ENCODE measurements at regions not wholly inside any gene's neighbourhood (a gene's known extent, or its start where the extent isn't known, plus 50 kb on each side); places are given as distances from the start of the nearest gene placed in this dataset.
"Not testable (repeated sequence)": the region's sequence is repeated elsewhere in the genome, so short reads cannot be mapped to it uniquely, and the experiment has no call there.

GRCh38 chrX:148290041-148290440 lies 210.4 kb upstream of the AFF2 start:
- Histone ChIP-seq H3K27ac (ENCODE audit: low read length) (no peak overlapping the region), H3K4me3 (ENCODE audit: low read length) (no peak overlapping the region), H3K9me3 (ENCODE audit: control insufficient read depth, insufficient read depth, low read length) (no peaks in the 10 kb centered on the region), H3K27me3 (ENCODE audit: control insufficient read depth, insufficient read depth, low read length) (no peaks in the 10 kb centered on the region), H3K36me3 (ENCODE audit: control insufficient read depth, insufficient read depth, low read length) (no peaks in the 10 kb centered on the region), H3K4me1 (ENCODE audit: control insufficient read depth, insufficient read depth, low read length) (no peaks in the 10 kb centered on the region)
- WGBS (ENCODE audit: insufficient coverage, insufficient read length) = no CpG with 5 or more reads among the region's 2 CpGs
- DNase-seq (ENCODE audit: low read depth, low spot score) = no peak

DNA sequence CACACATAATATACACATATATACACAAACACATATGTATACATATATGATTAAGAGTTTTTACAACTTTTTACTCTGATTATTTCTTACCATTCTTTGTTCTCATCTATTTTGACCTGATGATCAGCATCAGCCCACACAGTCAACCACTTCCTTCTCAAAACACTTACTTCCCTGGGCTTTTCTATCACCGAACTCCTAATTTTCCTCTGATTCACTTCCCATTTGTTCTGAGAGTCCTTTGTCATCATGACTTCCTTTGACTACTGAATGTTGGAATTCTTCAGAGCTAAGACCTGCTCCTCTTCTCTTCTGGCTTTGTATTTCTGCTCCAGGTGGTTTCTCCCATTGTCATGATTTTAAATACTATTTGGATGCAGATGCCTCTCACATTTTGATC lies 209.5 kb upstream of the AFF2 start:
- WGBS (ENCODE audit: insufficient coverage, insufficient read length) = no CpG with 5 or more reads among the region's 1 CpG

GRCh38 chrX:148298737-148299136 lies 201.7 kb upstream of the AFF2 start:
- no peaks in the 10 kb centered on the region for H3K4me1 ChIP-seq (ENCODE audit: control insufficient read depth, insufficient read depth, low read length)
- no peak for DNase-seq (ENCODE audit: low read depth, low spot score)
- no peaks in the 10 kb centered on the region for H3K27me3 ChIP-seq (ENCODE audit: control insufficient read depth, insufficient read depth, low read length)
- no peaks in the 10 kb centered on the region for H3K36me3 ChIP-seq (ENCODE audit: control insufficient read depth, insufficient read depth, low read length)
- H3K4me3 ChIP-seq (ENCODE audit: low read length) = no peak overlapping the region
- no CpG with 5 or more reads among the region's 2 CpGs for WGBS (ENCODE audit: insufficient coverage, insufficient read length)
- H3K27ac ChIP-seq (ENCODE audit: low read length) = no peak overlapping the region
- H3K9me3 ChIP-seq (ENCODE audit: control insufficient read depth, insufficient read depth, low read length) = no peaks in the 10 kb centered on the region

More for the DNA sequence above, 209.5 kb upstream of the AFF2 start:
- no peak for DNase-seq (ENCODE audit: low read depth, low spot score)
- H3K36me3 ChIP-seq (ENCODE audit: control insufficient read depth, insufficient read depth, low read length) = no peaks in the 10 kb centered on the region
- H3K4me3 ChIP-seq (ENCODE audit: low read length) = no peak overlapping the region
- no peak overlapping the region for H3K27ac ChIP-seq (ENCODE audit: low read length)
- no peaks in the 10 kb centered on the region for H3K4me1 ChIP-seq (ENCODE audit: control insufficient read depth, insufficient read depth, low read length)
- H3K27me3 ChIP-seq (ENCODE audit: control insufficient read depth, insufficient read depth, low read length) = no peaks in the 10 kb centered on the region
- no peaks in the 10 kb centered on the region for H3K9me3 ChIP-seq (ENCODE audit: control insufficient read depth, insufficient read depth, low read length)

GRCh38 chrX:148305214-148305613 lies 195.2 kb upstream of the AFF2 start:
- not testable (repeated sequence) for H3K4me3 ChIP-seq (ENCODE audit: low read length); H3K27ac ChIP-seq (ENCODE audit: low read length); H3K27me3 ChIP-seq (ENCODE audit: control insufficient read depth, insufficient read depth, low read length); H3K4me1 ChIP-seq (ENCODE audit: control insufficient read depth, insufficient read depth, low read length); H3K36me3 ChIP-seq (ENCODE audit: control insufficient read depth, insufficient read depth, low read length); DNase-seq (ENCODE audit: low read depth, low spot score); H3K9me3 ChIP-seq (ENCODE audit: control insufficient read depth, insufficient read depth, low read length)
- WGBS (ENCODE audit: insufficient coverage, insufficient read length) = no CpG with 5 or more reads among the region's 9 CpGs

DNA sequence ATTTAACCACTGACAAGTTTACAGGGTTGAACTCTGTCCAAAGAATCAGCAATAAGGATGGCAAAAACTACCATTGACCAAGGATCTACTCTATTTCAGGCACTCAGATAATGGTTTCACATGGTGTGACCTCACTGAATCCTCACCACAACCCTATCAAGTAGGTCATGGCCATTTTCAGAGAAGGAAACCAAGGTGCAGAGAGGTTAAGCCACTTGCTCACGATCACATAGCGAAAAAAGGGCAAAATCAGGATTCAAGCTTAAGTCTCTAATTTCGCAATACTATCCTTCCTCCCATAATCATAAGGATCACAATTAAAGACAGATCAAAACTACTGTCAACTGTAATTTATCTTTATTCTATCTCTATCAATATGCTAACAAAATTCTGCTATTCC lies 191.0 kb upstream of the AFF2 start:
- H3K27ac ChIP-seq (ENCODE audit: low read length) = no peak overlapping the region
- no peaks in the 10 kb centered on the region for H3K4me1 ChIP-seq (ENCODE audit: control insufficient read depth, insufficient read depth, low read length)
- DNase-seq (ENCODE audit: low read depth, low spot score) = no peak
- no peaks in the 10 kb centered on the region for H3K36me3 ChIP-seq (ENCODE audit: control insufficient read depth, insufficient read depth, low read length)
- no peaks in the 10 kb centered on the region for H3K9me3 ChIP-seq (ENCODE audit: control insufficient read depth, insufficient read depth, low read length)
- WGBS (ENCODE audit: insufficient coverage, insufficient read length) = no CpG with 5 or more reads among the region's 3 CpGs
- no peak overlapping the region for H3K4me3 ChIP-seq (ENCODE audit: low read length)
- no peaks in the 10 kb centered on the region for H3K27me3 ChIP-seq (ENCODE audit: control insufficient read depth, insufficient read depth, low read length)

DNA sequence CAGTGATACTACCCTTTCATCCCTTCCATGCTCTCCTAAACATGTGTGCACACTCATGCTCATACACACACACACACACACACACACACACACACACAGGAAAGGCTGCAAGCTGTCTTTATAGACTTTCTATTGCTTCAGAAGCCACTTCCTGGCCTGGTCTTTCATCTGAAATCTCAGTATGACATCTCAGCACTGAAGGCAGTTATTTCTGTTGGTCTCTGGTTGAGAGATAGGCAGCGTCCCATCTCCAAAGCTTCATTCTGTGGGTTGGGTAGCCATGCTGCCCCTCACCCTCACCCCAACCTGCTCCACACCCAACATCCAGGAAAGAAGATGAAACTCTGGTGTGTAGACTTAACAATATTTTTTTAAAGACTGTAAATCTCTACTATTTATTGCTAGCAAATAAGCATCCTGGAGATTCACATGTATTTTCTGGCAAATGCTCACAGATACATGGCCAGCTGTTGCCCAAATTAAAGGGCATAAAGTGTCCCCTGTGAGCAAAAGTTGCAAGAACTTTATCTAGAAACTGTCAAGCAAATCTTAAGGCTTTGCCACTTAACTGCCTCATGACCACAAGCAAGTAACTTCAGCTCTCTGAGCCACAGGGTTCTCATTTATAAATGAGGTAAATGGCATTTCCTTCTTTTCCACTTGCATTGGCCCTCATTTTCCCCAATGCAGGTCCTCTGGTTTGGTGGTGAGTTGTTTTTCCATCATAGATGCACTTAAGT lies 189.8 kb upstream of the AFF2 start:
- Histone ChIP-seq H3K27me3 (ENCODE audit: control insufficient read depth, insufficient read depth, low read length) (no peaks in the 10 kb centered on the region), H3K36me3 (ENCODE audit: control insufficient read depth, insufficient read depth, low read length) (no peaks in the 10 kb centered on the region), H3K27ac (ENCODE audit: low read length) (no peak overlapping the region), H3K4me1 (ENCODE audit: control insufficient read depth, insufficient read depth, low read length) (no peaks in the 10 kb centered on the region), H3K4me3 (ENCODE audit: low read length) (no peak overlapping the region), H3K9me3 (ENCODE audit: control insufficient read depth, insufficient read depth, low read length) (no peaks in the 10 kb centered on the region)
- no peak for DNase-seq (ENCODE audit: low read depth, low spot score)
- no CpG with 5 or more reads among the region's 1 CpG for WGBS (ENCODE audit: insufficient coverage, insufficient read length)

- no peaks in the 10 kb centered on the region for H3K4me1 ChIP-seq (ENCODE audit: control insufficient read depth, insufficient read depth, low read length)
Observed at GRCh38 chrX:148311544-148311943, 188.9 kb upstream of the AFF2 start.

GRCh38 chrX:148314876-148315275 lies 185.5 kb upstream of the AFF2 start:
- no peak overlapping the region for H3K4me3 ChIP-seq (ENCODE audit: low read length)
- no peaks in the 10 kb centered on the region for H3K4me1 ChIP-seq (ENCODE audit: control insufficient read depth, insufficient read depth, low read length)
- H3K27me3 ChIP-seq (ENCODE audit: control insufficient read depth, insufficient read depth, low read length) = no peaks in the 10 kb centered on the region
- H3K36me3 ChIP-seq (ENCODE audit: control insufficient read depth, insufficient read depth, low read length) = no peaks in the 10 kb centered on the region
- no peak overlapping the region for H3K27ac ChIP-seq (ENCODE audit: low read length)
- no CpG with 5 or more reads among the region's 1 CpG for WGBS (ENCODE audit: insufficient coverage, insufficient read length)
- DNase-seq (ENCODE audit: low read depth, low spot score) = no peak
- H3K9me3 ChIP-seq (ENCODE audit: control insufficient read depth, insufficient read depth, low read length) = no peaks in the 10 kb centered on the region

More at GRCh38 chrX:148311544-148311943, 188.9 kb upstream of the AFF2 start:
- no peak for DNase-seq (ENCODE audit: low read depth, low spot score)
- no peaks in the 10 kb centered on the region for H3K9me3 ChIP-seq (ENCODE audit: control insufficient read depth, insufficient read depth, low read length)
- no peak overlapping the region for H3K27ac ChIP-seq (ENCODE audit: low read length)
- no peaks in the 10 kb centered on the region for H3K27me3 ChIP-seq (ENCODE audit: control insufficient read depth, insufficient read depth, low read length)
- no peaks in the 10 kb centered on the region for H3K36me3 ChIP-seq (ENCODE audit: control insufficient read depth, insufficient read depth, low read length)
- no peak overlapping the region for H3K4me3 ChIP-seq (ENCODE audit: low read length)

DNA sequence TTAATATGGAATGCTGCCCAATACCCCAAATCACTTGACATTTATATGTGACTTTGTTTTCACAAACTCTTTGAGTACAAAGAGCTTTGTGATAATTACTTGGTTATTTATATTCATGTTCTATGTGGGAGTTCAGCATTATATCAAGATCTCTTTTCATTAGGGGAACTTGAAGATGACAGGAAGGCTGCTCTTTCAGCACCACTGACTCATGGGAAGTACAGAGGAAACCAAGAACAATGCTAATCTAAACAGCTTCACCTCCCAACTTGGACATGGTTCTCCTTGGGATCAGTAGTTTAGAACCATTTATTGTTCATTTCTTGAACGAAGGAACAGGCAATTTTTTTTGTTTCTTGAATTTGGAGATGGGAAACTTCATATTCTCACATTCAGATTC lies 184.0 kb upstream of the AFF2 start:
- Histone ChIP-seq H3K36me3 (ENCODE audit: control insufficient read depth, insufficient read depth, low read length) (no peaks in the 10 kb centered on the region), H3K27ac (ENCODE audit: low read length) (no peak overlapping the region), H3K9me3 (ENCODE audit: control insufficient read depth, insufficient read depth, low read length) (no peaks in the 10 kb centered on the region), H3K4me3 (ENCODE audit: low read length) (no peak overlapping the region), H3K4me1 (ENCODE audit: control insufficient read depth, insufficient read depth, low read length) (no peaks in the 10 kb centered on the region), H3K27me3 (ENCODE audit: control insufficient read depth, insufficient read depth, low read length) (no peaks in the 10 kb centered on the region)
- no CpG with 5 or more reads among the region's 1 CpG for WGBS (ENCODE audit: insufficient coverage, insufficient read length)
- DNase-seq (ENCODE audit: low read depth, low spot score) = no peak

DNA sequence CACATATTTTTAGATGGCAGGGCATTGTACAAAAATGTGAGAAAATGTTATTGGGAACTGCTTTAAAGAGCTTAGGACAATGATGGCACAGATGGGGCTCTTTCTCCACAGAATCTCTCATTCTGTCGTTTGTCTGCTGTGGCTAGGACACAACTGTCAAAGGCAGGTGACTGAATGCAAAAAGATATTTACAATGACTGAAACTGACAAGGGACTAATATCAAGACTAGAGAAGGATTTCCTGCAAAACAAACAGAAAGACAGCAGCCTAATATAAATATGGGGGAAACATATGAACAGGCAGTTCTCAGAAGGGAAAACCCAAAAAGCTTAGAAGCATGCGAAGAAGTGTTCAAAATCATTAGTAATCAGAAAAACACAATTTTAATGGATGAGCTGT lies 177.5 kb upstream of the AFF2 start:
- Histone ChIP-seq H3K27ac (ENCODE audit: low read length) (no peak overlapping the region), H3K9me3 (ENCODE audit: control insufficient read depth, insufficient read depth, low read length) (no peaks in the 10 kb centered on the region), H3K4me1 (ENCODE audit: control insufficient read depth, insufficient read depth, low read length) (no peaks in the 10 kb centered on the region), H3K27me3 (ENCODE audit: control insufficient read depth, insufficient read depth, low read length) (no peaks in the 10 kb centered on the region), H3K36me3 (ENCODE audit: control insufficient read depth, insufficient read depth, low read length) (no peaks in the 10 kb centered on the region), H3K4me3 (ENCODE audit: low read length) (no peak overlapping the region)
- no peak for DNase-seq (ENCODE audit: low read depth, low spot score)
- no CpG with 5 or more reads among the region's 2 CpGs for WGBS (ENCODE audit: insufficient coverage, insufficient read length)

- H3K4me3 ChIP-seq (ENCODE audit: low read length) = no peak overlapping the region
Observed at GRCh38 chrX:148333989-148334388, 166.4 kb upstream of the AFF2 start.

More at GRCh38 chrX:148333989-148334388, 166.4 kb upstream of the AFF2 start:
- no peak overlapping the region for H3K27ac ChIP-seq (ENCODE audit: low read length)
- no CpG with 5 or more reads among the region's 1 CpG for WGBS (ENCODE audit: insufficient coverage, insufficient read length)
- no peaks in the 10 kb centered on the region for H3K36me3 ChIP-seq (ENCODE audit: control insufficient read depth, insufficient read depth, low read length)
- H3K9me3 ChIP-seq (ENCODE audit: control insufficient read depth, insufficient read depth, low read length) = no peaks in the 10 kb centered on the region
- H3K27me3 ChIP-seq (ENCODE audit: control insufficient read depth, insufficient read depth, low read length) = no peaks in the 10 kb centered on the region
- H3K4me1 ChIP-seq (ENCODE audit: control insufficient read depth, insufficient read depth, low read length) = no peaks in the 10 kb centered on the region
- no peak for DNase-seq (ENCODE audit: low read depth, low spot score)
